PC-9 (cell line): ENCODE measurements at regions not wholly inside any gene's neighbourhood (a gene's known extent, or its start where the extent isn't known, plus 50 kb on each side); places are given as distances from the start of the nearest gene placed in this dataset.

Experiments
- EZH2 ChIP-seq: fragments of 200-600 bp; sonication (generic); IDR thresholded peaks from 2 replicates; pipeline ENCODE4 v1.8.0; 2017; ENCODE audit warnings: antibody characterized with exemption, low read depth
- TF ChIP-seq, protein P1 (sequence below): fragments of 200-600 bp; sonication (generic); conservative IDR thresholded peaks from 2 replicates; pipeline ENCODE4 v1.6.1; 2017; ENCODE audit warnings: mixed run types, antibody characterized with exemption, mild to moderate bottlenecking, moderate library complexity

DNA sequence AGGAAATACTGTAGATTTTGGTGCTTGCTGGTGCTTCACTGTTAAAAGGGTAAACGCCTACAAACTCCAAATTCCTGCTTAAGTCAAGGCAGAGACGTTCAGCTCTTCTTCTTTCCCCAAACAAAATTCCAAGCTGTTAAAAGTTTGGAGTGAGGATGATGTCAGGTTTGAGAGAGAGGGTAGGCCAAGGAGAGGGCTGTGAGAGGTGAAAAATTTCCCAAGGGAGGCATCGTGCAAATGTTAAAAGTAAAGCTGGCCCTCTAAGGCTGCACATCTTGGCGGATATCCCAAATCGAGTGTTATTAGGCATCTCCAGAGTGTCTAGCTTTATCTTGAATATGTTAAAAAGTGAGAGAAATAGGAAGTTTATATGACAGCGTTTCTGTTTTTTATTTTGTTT lies 651.8 kb downstream of the QKI start:
- TF ChIP-seq, protein P1, sequence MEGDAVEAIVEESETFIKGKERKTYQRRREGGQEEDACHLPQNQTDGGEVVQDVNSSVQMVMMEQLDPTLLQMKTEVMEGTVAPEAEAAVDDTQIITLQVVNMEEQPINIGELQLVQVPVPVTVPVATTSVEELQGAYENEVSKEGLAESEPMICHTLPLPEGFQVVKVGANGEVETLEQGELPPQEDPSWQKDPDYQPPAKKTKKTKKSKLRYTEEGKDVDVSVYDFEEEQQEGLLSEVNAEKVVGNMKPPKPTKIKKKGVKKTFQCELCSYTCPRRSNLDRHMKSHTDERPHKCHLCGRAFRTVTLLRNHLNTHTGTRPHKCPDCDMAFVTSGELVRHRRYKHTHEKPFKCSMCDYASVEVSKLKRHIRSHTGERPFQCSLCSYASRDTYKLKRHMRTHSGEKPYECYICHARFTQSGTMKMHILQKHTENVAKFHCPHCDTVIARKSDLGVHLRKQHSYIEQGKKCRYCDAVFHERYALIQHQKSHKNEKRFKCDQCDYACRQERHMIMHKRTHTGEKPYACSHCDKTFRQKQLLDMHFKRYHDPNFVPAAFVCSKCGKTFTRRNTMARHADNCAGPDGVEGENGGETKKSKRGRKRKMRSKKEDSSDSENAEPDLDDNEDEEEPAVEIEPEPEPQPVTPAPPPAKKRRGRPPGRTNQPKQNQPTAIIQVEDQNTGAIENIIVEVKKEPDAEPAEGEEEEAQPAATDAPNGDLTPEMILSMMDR, result no peak
- no peak for TF ChIP-seq EZH2
